Endodermal cell (in vitro differentiated cells): ENCODE measurements at regions not wholly inside any gene's neighbourhood (a gene's known extent, or its start where the extent isn't known, plus 50 kb on each side); places are given as distances from the start of the nearest gene placed in this dataset.

Experiments used
- DNase-seq: peaks from one replicate; pipeline ENCODE4 v3.0.0-alpha.2; 2017
- H3K27ac ChIP-seq: 2 replicates; pipeline ENCODE4 v1.5.1; 2013; ENCODE audit warnings: mild to moderate bottlenecking, low read depth, low read length, moderate library complexity
- H3K27me3 ChIP-seq: 2 replicates; pipeline ENCODE4 v1.6.1; 2013; ENCODE audit warnings: mild to moderate bottlenecking, low read length, moderate library complexity; ENCODE audit not compliant: insufficient read depth, control insufficient read depth, poor library complexity, severe bottlenecking
- H3K36me3 ChIP-seq: 2 replicates; pipeline ENCODE4 v1.7.0; 2013; ENCODE audit warnings: mild to moderate bottlenecking, low read length, moderate library complexity; ENCODE audit not compliant: control insufficient read depth, insufficient read depth
- H3K4me1 ChIP-seq: one replicate; pipeline ENCODE4 v1.7.0; 2013; ENCODE audit warnings: low read length; ENCODE audit not compliant: control insufficient read depth, insufficient read depth
- H3K4me3 ChIP-seq: 2 replicates; pipeline ENCODE4 v1.5.1; 2013; ENCODE audit warnings: mild to moderate bottlenecking, low read length, moderate library complexity
- H3K9ac ChIP-seq: 2 replicates; pipeline ENCODE4 v1.6.1; 2013; ENCODE audit warnings: mild to moderate bottlenecking, low read length, moderate library complexity; ENCODE audit not compliant: poor library complexity, severe bottlenecking; ENCODE audit errors: extremely low read depth
- H3K9me3 ChIP-seq: 2 replicates; pipeline ENCODE4 v1.6.1; 2013; ENCODE audit warnings: mild to moderate bottlenecking, low read length, moderate library complexity; ENCODE audit not compliant: control insufficient read depth
- H3K27ac Mint-ChIP-seq: 2 replicates; pipeline ENCODE4 v1.8.0; 2020; ENCODE audit warnings: mixed read lengths
- H3K27me3 Mint-ChIP-seq: 2 replicates; pipeline ENCODE4 v1.8.0; 2021; ENCODE audit warnings: mild to moderate bottlenecking, mixed read lengths; ENCODE audit not compliant: insufficient read depth
- H3K36me3 Mint-ChIP-seq: 2 replicates; pipeline ENCODE4 v1.8.0; 2020; ENCODE audit warnings: low read depth, mixed read lengths
- H3K4me1 Mint-ChIP-seq: 2 replicates; pipeline ENCODE4 v1.8.0; 2020; ENCODE audit warnings: mixed read lengths
- H3K4me3 Mint-ChIP-seq: 2 replicates; pipeline ENCODE4 v1.8.0; 2020; ENCODE audit warnings: mild to moderate bottlenecking, moderate library complexity, mixed read lengths
- H3K9me3 Mint-ChIP-seq: 2 replicates; pipeline ENCODE4 v1.8.0; 2020; ENCODE audit warnings: mild to moderate bottlenecking, mixed read lengths
- WGBS, 2 experiments: methylation state at CpG; one replicate each; pipeline versions ENCODE4 v1.1.5 to v1.1.7; 2013; ENCODE audit warnings: missing lambda C conversion rate in 2 of 2, mixed read lengths in 1 of 2; ENCODE audit not compliant: insufficient coverage in 1 of 2, insufficient read length in 1 of 2; 5-methylcytosine and 5-hydroxymethylcytosine counted together
- TF ChIP-seq, protein P1 (sequence below): fragments of 200-600 bp; sonication (generic); conservative IDR thresholded peaks from 2 replicates; pipeline ENCODE4 v1.5.0; 2021; ENCODE audit warnings: antibody characterized with exemption, mild to moderate bottlenecking

- H3K4me3 ChIP-seq: no peak overlapping the region
- Mint-ChIP-seq H3K27me3 (no peaks in the 10 kb centered on the region), H3K27ac (no peak overlapping the region), H3K9me3 (peaks cover 67% of the 10 kb centered on the region), H3K36me3 (no peaks in the 10 kb centered on the region), H3K4me1 (no peaks in the 10 kb centered on the region), H3K4me3 (no peak overlapping the region)
- no peak overlapping the region for H3K27ac ChIP-seq
- H3K27me3 ChIP-seq: no peaks in the 10 kb centered on the region
- DNase-seq: no peak
- 89% methylated on average over 1 of the region's 2 CpGs; no CpG with 5 or more reads in 1 of the 2 experiments for WGBS, 2 experiments
- H3K36me3 ChIP-seq: no peaks in the 10 kb centered on the region
- H3K9ac ChIP-seq: no peak overlapping the region
- TF ChIP-seq, protein P1, sequence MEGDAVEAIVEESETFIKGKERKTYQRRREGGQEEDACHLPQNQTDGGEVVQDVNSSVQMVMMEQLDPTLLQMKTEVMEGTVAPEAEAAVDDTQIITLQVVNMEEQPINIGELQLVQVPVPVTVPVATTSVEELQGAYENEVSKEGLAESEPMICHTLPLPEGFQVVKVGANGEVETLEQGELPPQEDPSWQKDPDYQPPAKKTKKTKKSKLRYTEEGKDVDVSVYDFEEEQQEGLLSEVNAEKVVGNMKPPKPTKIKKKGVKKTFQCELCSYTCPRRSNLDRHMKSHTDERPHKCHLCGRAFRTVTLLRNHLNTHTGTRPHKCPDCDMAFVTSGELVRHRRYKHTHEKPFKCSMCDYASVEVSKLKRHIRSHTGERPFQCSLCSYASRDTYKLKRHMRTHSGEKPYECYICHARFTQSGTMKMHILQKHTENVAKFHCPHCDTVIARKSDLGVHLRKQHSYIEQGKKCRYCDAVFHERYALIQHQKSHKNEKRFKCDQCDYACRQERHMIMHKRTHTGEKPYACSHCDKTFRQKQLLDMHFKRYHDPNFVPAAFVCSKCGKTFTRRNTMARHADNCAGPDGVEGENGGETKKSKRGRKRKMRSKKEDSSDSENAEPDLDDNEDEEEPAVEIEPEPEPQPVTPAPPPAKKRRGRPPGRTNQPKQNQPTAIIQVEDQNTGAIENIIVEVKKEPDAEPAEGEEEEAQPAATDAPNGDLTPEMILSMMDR: no peak
- H3K9me3 ChIP-seq: no peaks in the 10 kb centered on the region
- no peaks in the 10 kb centered on the region for H3K4me1 ChIP-seq
Measured at GRCh38 chrX:13180807-13181206, 136.4 kb upstream of the FAM9C start.

- no peak overlapping the region for H3K27ac ChIP-seq
- Mint-ChIP-seq H3K4me1 (no peaks in the 10 kb centered on the region), H3K9me3 (peaks cover 64% of the 10 kb centered on the region), H3K4me3 (no peak overlapping the region), H3K27ac (no peak overlapping the region), H3K36me3 (no peaks in the 10 kb centered on the region), H3K27me3 (no peaks in the 10 kb centered on the region)
- no peak overlapping the region for H3K4me3 ChIP-seq
- TF ChIP-seq, protein P1: no peak
- H3K9me3 ChIP-seq: no peaks in the 10 kb centered on the region
- no peaks in the 10 kb centered on the region for H3K27me3 ChIP-seq
- no peak for DNase-seq
- H3K4me1 ChIP-seq: no peaks in the 10 kb centered on the region
- no peaks in the 10 kb centered on the region for H3K36me3 ChIP-seq
- 95 to 100% methylated on average over 1 to 2 of the region's 3 CpGs for WGBS, 2 experiments
- no peak overlapping the region for H3K9ac ChIP-seq
Measured at GRCh38 chrX:13179586-13179985, 135.2 kb upstream of the FAM9C start.

- TF ChIP-seq, protein P1: no peak
- 94% methylated on average over 2 of the region's 2 CpGs; no CpG with 5 or more reads in 1 of the 2 experiments for WGBS, 2 experiments
- Histone ChIP-seq H3K27me3 (no peaks in the 10 kb centered on the region), H3K4me3 (no peak overlapping the region), H3K27ac (no peak overlapping the region), H3K4me1 (no peaks in the 10 kb centered on the region), H3K9me3 (no peaks in the 10 kb centered on the region), H3K36me3 (no peaks in the 10 kb centered on the region), H3K9ac (no peak overlapping the region)
- H3K36me3 Mint-ChIP-seq: no peaks in the 10 kb centered on the region
- no peaks in the 10 kb centered on the region for H3K4me1 Mint-ChIP-seq
- no peak overlapping the region for H3K27ac Mint-ChIP-seq
- no peak overlapping the region for H3K4me3 Mint-ChIP-seq
- H3K27me3 Mint-ChIP-seq: no peaks in the 10 kb centered on the region
- DNase-seq: no peak
- H3K9me3 Mint-ChIP-seq: peaks cover 64% of the 10 kb centered on the region
Measured at GRCh38 chrX:13179100-13179499, 134.7 kb upstream of the FAM9C start.
